ENCODE measurements at regions not wholly inside any gene's neighbourhood (a gene's known extent, or its start where the extent isn't known, plus 50 kb on each side); places are given as distances from the start of the nearest gene placed in this dataset.

- Histone ChIP-seq H3K4me2 (no peak overlapping the region), H3K27ac (no peak overlapping the region), H3K4me3 (no peak overlapping the region), H3K9me3 (no peaks in the 10 kb centered on the region; the same call in 2 of the 3 replicates), H3K4me1 (no peaks in the 10 kb centered on the region)
- ChIA-PET CTCF (no interaction called here), POLR2A (no interaction called here)
- ATAC-seq (no peak), DNase-seq (ENCODE audit: low read depth in 1 of 2, low spot score in 1 of 2) (no peak), FAIRE-seq (peak; percentile 49)
- TF ChIP-seq HOXB13 (CRISPR knock-in tag; IDR thresholded peaks at IDR 0.05; ENCODE audit: low read depth) (no peak), MYC (IDR thresholded peaks at IDR 0.05; ENCODE audit: borderline replicate concordance, low read length) (no peak), PBX3 (IDR thresholded peaks at IDR 0.05) (no peak), CBX2 (IDR thresholded peaks at IDR 0.05; ENCODE audit: borderline replicate concordance, low read depth) (no peak), RNF2 (IDR thresholded peaks at IDR 0.05; ENCODE audit: borderline replicate concordance, low read depth) (no peak), HOXA7 (CRISPR knock-in tag; IDR thresholded peaks at IDR 0.05) (no peak), ZNF302 (CRISPR knock-in tag; IDR thresholded peaks at IDR 0.05) (no peak), SMC3 (IDR thresholded peaks at IDR 0.05) (no peak), USF2 (IDR thresholded peaks at IDR 0.05) (no peak), HMGXB4 (CRISPR knock-in tag; IDR thresholded peaks at IDR 0.05; ENCODE audit: borderline replicate concordance) (no peak), NFE2L2 (conservative IDR thresholded peaks at IDR 0.05; ENCODE audit: low read length) (no peak), CEBPB (IDR thresholded peaks at IDR 0.05) (no peak), ZC3H11A (IDR thresholded peaks at IDR 0.05) (no peak), RFX5 (IDR thresholded peaks at IDR 0.05) (no peak), HES2 (IDR thresholded peaks at IDR 0.05) (no peak)
- WGBS (ENCODE audit: missing lambda C conversion rate) = 0% methylated on average over 2 of the region's 2 CpGs
Observed at GRCh38 chr9:13806714-13807113, 507.2 kb downstream of the NFIB start.

- Histone ChIP-seq H3K27ac (no peak overlapping the region), H3K4me3 (no peak overlapping the region), H3K9me3 (no peaks in the 10 kb centered on the region), H3K4me1 (no peaks in the 10 kb centered on the region), H3K4me2 (no peak overlapping the region)
- DNase-seq (ENCODE audit: low read depth in 1 of 2, low spot score in 1 of 2) = no peak
- 4% methylated on average over 5 of the region's 5 CpGs for WGBS (ENCODE audit: missing lambda C conversion rate)
- ChIA-PET CTCF (interaction anchor here (0.6 kb wide), 1 partner anchor 17 kb away, joined by 3 read pairs; no protein-coding TSS in a partner anchor), POLR2A (no interaction called here)
- FAIRE-seq = no peak
- no peak for ATAC-seq
- TF ChIP-seq ATOH8 (CRISPR knock-in tag; IDR thresholded peaks at IDR 0.05; ENCODE audit: low read depth) = no peak
Observed at GRCh38 chr9:13805546-13805945, 508.4 kb downstream of the NFIB start.

- CTCF ChIA-PET = no interaction called here
- TF ChIP-seq HEYL (CRISPR knock-in tag; IDR thresholded peaks at IDR 0.05) = no peak
- TF ChIP-seq HDAC2 (IDR thresholded peaks at IDR 0.05) = no peak
- no peak for TF ChIP-seq FOSL2 (IDR thresholded peaks at IDR 0.05)
- TF ChIP-seq FOSL2 (CRISPR knock-in tag; IDR thresholded peaks at IDR 0.05) = no peak
- no peak for TF ChIP-seq EHMT2 (IDR thresholded peaks at IDR 0.05; ENCODE audit: low read depth)
- TF ChIP-seq EP300 (IDR thresholded peaks at IDR 0.05) = no peak
- no peak for TF ChIP-seq SREBF2 (IDR thresholded peaks at IDR 0.05)
- H3K4me3 ChIP-seq = no peak overlapping the region
- no peak for DNase-seq (ENCODE audit: low read depth in 1 of 2, low spot score in 1 of 2)
- WGBS (ENCODE audit: missing lambda C conversion rate) = 73% methylated on average over 4 of the region's 4 CpGs
- no peaks in the 10 kb centered on the region for H3K4me1 ChIP-seq
- POLR2A ChIA-PET = no interaction called here
- H3K4me2 ChIP-seq = no peak overlapping the region
- no peak for FAIRE-seq
- H3K27ac ChIP-seq = no peak overlapping the region
- H3K9me3 ChIP-seq = no peaks in the 10 kb centered on the region
- ATAC-seq = no peak
Observed at GRCh38 chr9:13804532-13804931, 509.4 kb downstream of the NFIB start.

Data from A549 (cell line).